Calu3 (cell line): ENCODE measurements at regions not wholly inside any gene's neighbourhood (a gene's known extent, or its start where the extent isn't known, plus 50 kb on each side); places are given as distances from the start of the nearest gene placed in this dataset.

Experiments
- BruUV-seq: library from RNA; stranded (reverse); fragments of 400-500 nt; replicated peaks from 2 replicates; lab custom pipeline; 2021; lab: Mats Ljungman, UMichigan
- CTCF ChIA-PET: fragments of 300-600 bp; sonication (Branson Sonifier 250); formaldehyde crosslinking; loops from one replicate; lab custom pipeline; 2022; ENCODE audit warnings: antibody characterized with exemption; lab: Charles Lee
- DNase-seq: peaks from one replicate; pipeline ENCODE4 v3.0.0; 2022
- H3K27ac Mint-ChIP-seq: one replicate; pipeline ENCODE4 v1.8.0; 2022; ENCODE audit warnings: mixed read lengths; ENCODE audit not compliant: unreplicated experiment
- H3K27me3 Mint-ChIP-seq: one replicate; pipeline ENCODE4 v1.8.0; 2022; ENCODE audit warnings: mixed read lengths; ENCODE audit not compliant: unreplicated experiment
- H3K36me3 Mint-ChIP-seq: one replicate; pipeline ENCODE4 v1.8.0; 2022; ENCODE audit warnings: mild to moderate bottlenecking, moderate library complexity, mixed read lengths; ENCODE audit not compliant: insufficient read depth, unreplicated experiment
- H3K4me1 Mint-ChIP-seq: one replicate; pipeline ENCODE4 v1.8.0; 2022; ENCODE audit warnings: mild to moderate bottlenecking, low read depth, mixed read lengths; ENCODE audit not compliant: unreplicated experiment
- H3K4me3 Mint-ChIP-seq: one replicate; pipeline ENCODE4 v1.8.0; 2022; ENCODE audit warnings: mild to moderate bottlenecking, low read depth, moderate library complexity, mixed read lengths; ENCODE audit not compliant: unreplicated experiment
- H3K9me3 Mint-ChIP-seq: one replicate; pipeline ENCODE4 v1.8.0; 2022; ENCODE audit warnings: low read depth, mixed read lengths; ENCODE audit not compliant: unreplicated experiment
- intact Hi-C: fragments of 100-400 bp; cut with micrococcal nuclease; formaldehyde crosslinking; loops from one replicate; pipeline ENCODE4 v1.10.0; 2022; ENCODE audit not compliant: unreplicated experiment
- TF ChIP-seq, protein P1 (sequence below): fragments of 200-600 bp; IDR thresholded peaks from one replicate; pipeline ENCODE4 v1.8.0; 2022; ENCODE audit warnings: antibody characterized with exemption; ENCODE audit not compliant: unreplicated experiment

DNA sequence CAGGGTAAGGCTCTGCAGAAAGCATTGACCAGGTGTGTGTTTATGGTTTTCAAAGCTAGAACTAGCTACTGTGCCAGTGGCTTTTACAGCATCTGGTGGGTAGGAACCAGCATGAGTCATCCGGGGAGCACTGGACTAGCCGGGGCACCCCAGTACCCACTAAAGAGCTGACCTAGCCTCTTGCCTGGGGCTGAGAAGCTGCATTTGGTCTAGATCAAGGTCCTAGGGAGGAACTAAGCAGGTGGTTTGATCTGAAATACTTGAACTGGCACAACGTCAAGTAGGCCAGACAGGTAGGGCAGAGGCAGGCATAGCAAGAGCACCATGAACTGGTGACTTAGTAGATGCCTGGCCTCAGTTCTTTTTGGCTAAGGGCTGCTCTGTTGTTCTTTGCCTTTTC lies 109.8 kb upstream of the PTPRK start:
- TF ChIP-seq, protein P1, sequence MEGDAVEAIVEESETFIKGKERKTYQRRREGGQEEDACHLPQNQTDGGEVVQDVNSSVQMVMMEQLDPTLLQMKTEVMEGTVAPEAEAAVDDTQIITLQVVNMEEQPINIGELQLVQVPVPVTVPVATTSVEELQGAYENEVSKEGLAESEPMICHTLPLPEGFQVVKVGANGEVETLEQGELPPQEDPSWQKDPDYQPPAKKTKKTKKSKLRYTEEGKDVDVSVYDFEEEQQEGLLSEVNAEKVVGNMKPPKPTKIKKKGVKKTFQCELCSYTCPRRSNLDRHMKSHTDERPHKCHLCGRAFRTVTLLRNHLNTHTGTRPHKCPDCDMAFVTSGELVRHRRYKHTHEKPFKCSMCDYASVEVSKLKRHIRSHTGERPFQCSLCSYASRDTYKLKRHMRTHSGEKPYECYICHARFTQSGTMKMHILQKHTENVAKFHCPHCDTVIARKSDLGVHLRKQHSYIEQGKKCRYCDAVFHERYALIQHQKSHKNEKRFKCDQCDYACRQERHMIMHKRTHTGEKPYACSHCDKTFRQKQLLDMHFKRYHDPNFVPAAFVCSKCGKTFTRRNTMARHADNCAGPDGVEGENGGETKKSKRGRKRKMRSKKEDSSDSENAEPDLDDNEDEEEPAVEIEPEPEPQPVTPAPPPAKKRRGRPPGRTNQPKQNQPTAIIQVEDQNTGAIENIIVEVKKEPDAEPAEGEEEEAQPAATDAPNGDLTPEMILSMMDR, result no peak
- intact Hi-C loops, result loop anchor here (2.0 kb wide), 1 partner anchor 59 kb away; no protein-coding TSS in a partner anchor
- peak; percentile 27 for DNase-seq
- peaks cover 39% of the 10 kb centered on the region for H3K4me1 Mint-ChIP-seq
- H3K9me3 Mint-ChIP-seq, result no peaks in the 10 kb centered on the region
- no peak overlapping the region for H3K4me3 Mint-ChIP-seq
- CTCF ChIA-PET, result interaction anchor here (0.6 kb wide), 1 partner anchor 677 kb away, joined by 4 read pairs; no protein-coding TSS in a partner anchor
- H3K36me3 Mint-ChIP-seq, result peaks cover 5% of the 10 kb centered on the region
- H3K27ac Mint-ChIP-seq, result no peak overlapping the region
- BruUV-seq, result no TSS peak
- H3K27me3 Mint-ChIP-seq, result no peaks in the 10 kb centered on the region

DNA sequence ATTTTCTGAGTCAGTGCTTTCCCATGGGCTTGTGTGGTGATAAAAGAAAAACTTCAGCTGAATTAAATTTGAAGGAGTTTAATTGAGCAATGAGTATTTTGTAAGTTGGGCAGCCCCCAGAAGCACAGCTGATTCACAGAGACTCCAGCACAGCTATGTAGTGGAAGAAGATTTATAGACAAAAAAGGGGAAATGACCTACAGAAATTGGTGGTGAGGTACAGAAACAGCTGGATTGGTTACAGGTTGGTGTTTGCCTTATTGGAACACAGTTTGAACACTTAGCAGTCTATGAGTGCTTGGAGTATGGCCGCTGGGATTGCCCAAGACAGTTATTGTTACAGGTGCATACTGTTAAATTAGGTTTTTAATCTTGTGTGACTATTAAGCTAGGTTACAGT lies 96.9 kb upstream of the PTPRK start:
- TF ChIP-seq, protein P1, result no peak
- DNase-seq, result no peak
- Mint-ChIP-seq H3K4me3 (no peak overlapping the region), H3K27me3 (no peaks in the 10 kb centered on the region), H3K9me3 (peaks cover 8% of the 10 kb centered on the region), H3K27ac (no peak overlapping the region), H3K4me1 (no peaks in the 10 kb centered on the region), H3K36me3 (no peaks in the 10 kb centered on the region)
- CTCF ChIA-PET, result no interaction called here
- BruUV-seq, result no TSS peak
- intact Hi-C loops, result no loop called here

DNA sequence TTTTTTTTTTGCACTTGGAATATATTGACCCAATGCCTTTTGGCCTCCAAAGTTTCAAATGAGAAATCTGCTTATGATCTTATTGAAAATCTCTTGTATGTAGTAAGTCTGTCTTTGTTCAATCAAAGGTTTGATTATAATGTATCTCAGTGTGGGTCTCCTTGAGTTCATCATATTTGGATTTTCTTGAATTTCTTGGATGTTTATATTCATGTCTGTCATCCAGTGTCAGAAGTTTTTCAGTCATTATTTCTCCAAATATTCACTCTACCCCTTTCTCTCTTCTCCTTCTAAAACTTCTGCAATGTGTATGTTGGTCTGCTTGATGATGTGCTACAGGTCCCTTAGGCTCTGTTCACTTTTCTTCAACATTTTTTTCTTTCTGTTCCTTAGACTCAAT lies 95.9 kb upstream of the PTPRK start:
- Mint-ChIP-seq H3K27me3 (no peaks in the 10 kb centered on the region), H3K9me3 (peaks cover 8% of the 10 kb centered on the region), H3K36me3 (no peaks in the 10 kb centered on the region), H3K27ac (no peak overlapping the region), H3K4me3 (no peak overlapping the region), H3K4me1 (no peaks in the 10 kb centered on the region)
- no peak for DNase-seq
- CTCF ChIA-PET, result no interaction called here
- intact Hi-C loops, result no loop called here
- TF ChIP-seq, protein P1, result no peak
- no TSS peak for BruUV-seq

DNA sequence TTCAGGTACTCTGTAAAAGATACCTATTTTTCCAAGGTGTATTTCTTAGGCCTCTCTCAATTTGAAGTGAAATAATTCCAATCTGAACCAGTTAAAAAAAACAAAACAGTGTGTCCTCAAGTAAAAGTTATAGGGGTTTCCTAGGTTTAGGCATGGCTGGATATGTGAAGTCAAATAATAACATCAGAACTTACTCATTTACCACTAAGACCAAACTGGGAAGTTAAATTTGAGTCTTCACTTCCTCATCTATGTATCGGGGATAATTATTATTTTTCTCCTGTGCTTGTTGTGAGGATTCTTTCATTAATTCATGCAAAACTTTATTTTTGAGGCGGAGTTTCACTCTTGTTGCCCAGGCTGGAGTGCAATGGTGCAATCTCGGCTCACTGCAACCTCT lies 86.2 kb upstream of the PTPRK start:
- TF ChIP-seq, protein P1, result no peak
- no TSS peak for BruUV-seq
- no peak overlapping the region for H3K27ac Mint-ChIP-seq
- H3K27me3 Mint-ChIP-seq, result no peaks in the 10 kb centered on the region
- H3K9me3 Mint-ChIP-seq, result peaks cover 6% of the 10 kb centered on the region
- H3K36me3 Mint-ChIP-seq, result no peaks in the 10 kb centered on the region
- intact Hi-C loops, result no loop called here
- CTCF ChIA-PET, result no interaction called here
- H3K4me1 Mint-ChIP-seq, result peaks cover 7% of the 10 kb centered on the region
- H3K4me3 Mint-ChIP-seq, result no peak overlapping the region
- DNase-seq, result no peak
